Loucy (cell line): ENCODE measurements at regions not wholly inside any gene's neighbourhood (a gene's known extent, or its start where the extent isn't known, plus 50 kb on each side); places are given as distances from the start of the nearest gene placed in this dataset.
A peak's percentile ranks its signal among the peaks of the same experiment; 100 is the strongest.

Experiments used
- H2AFZ ChIP-seq: fragments of 200-600 bp; sonication (generic); 2 replicates; pipeline ENCODE4 v1.6.0; 2016; ENCODE audit warnings: antibody characterized with exemption, mild to moderate bottlenecking, low read length, moderate library complexity
- H3F3A ChIP-seq: fragments of 200-600 bp; 2 replicates; pipeline ENCODE4 v1.6.0; 2016; ENCODE audit warnings: antibody characterized with exemption, low read depth, mild to moderate bottlenecking
- H3K27me3 ChIP-seq: fragments of 200-600 bp; sonication (generic); 2 replicates; pipeline ENCODE4 v1.6.1; 2014; ENCODE audit warnings: low read length, mild to moderate bottlenecking; ENCODE audit not compliant: insufficient read depth, poor library complexity, severe bottlenecking
- H3K36me3 ChIP-seq: fragments of 200-600 bp; sonication (generic); 2 replicates; pipeline ENCODE4 v1.6.1; 2016; ENCODE audit warnings: low read length; ENCODE audit not compliant: insufficient read depth
- H3K4me1 ChIP-seq: fragments of 200-600 bp; sonication (generic); 2 replicates; pipeline ENCODE4 v1.5.1; 2014; ENCODE audit warnings: low read length, mild to moderate bottlenecking; ENCODE audit not compliant: insufficient read depth, poor library complexity, severe bottlenecking
- H3K4me2 ChIP-seq: fragments of 200-600 bp; sonication (generic); 2 replicates; pipeline ENCODE4 v1.6.0; 2014; ENCODE audit warnings: antibody characterized with exemption, low read length, low read depth, mild to moderate bottlenecking; ENCODE audit not compliant: poor library complexity, severe bottlenecking
- H3K4me3 ChIP-seq: fragments of 200-600 bp; sonication (generic); 2 replicates; pipeline ENCODE4 v1.5.1; 2014; ENCODE audit warnings: low read length, mild to moderate bottlenecking, mixed read lengths; ENCODE audit not compliant: poor library complexity, severe bottlenecking
- H3K79me2 ChIP-seq: fragments of 200-600 bp; sonication (generic); 2 replicates; pipeline ENCODE4 v1.6.1; 2014; ENCODE audit warnings: low read length; ENCODE audit not compliant: insufficient read depth
- H3K9ac ChIP-seq: fragments of 200-600 bp; sonication (generic); 2 replicates; pipeline ENCODE4 v1.6.0; 2014; ENCODE audit warnings: mild to moderate bottlenecking, low read depth, low read length, moderate library complexity; ENCODE audit not compliant: poor library complexity, severe bottlenecking
- H3K9me2 ChIP-seq: fragments of 200-600 bp; sonication (generic); replicated peaks from 2 replicates; pipeline ENCODE4 v1.6.1; 2016; ENCODE audit warnings: low read depth, low read length, mixed read lengths
- H3K9me3 ChIP-seq: fragments of 200-600 bp; sonication (generic); 2 replicates; pipeline ENCODE4 v1.6.1; 2014; ENCODE audit warnings: mild to moderate bottlenecking, antibody characterized with exemption, low read length, low read depth; ENCODE audit not compliant: insufficient read depth
- H4K20me1 ChIP-seq: fragments of 200-600 bp; sonication (generic); 2 replicates; pipeline ENCODE4 v1.6.0; 2014; ENCODE audit warnings: antibody characterized with exemption, low read length, mild to moderate bottlenecking; ENCODE audit not compliant: insufficient read depth, poor library complexity, severe bottlenecking
- EZH2phosphoT487 ChIP-seq: fragments of 200-600 bp; IDR thresholded peaks from 2 replicates; pipeline ENCODE4 v1.6.1; 2018; ENCODE audit warnings: antibody characterized with exemption, mild to moderate bottlenecking, moderate library complexity, borderline replicate concordance
- TF ChIP-seq, protein P1 (sequence below): fragments of 200-600 bp; sonication (generic); conservative IDR thresholded peaks from 2 replicates; pipeline ENCODE4 v1.5.1; 2014; ENCODE audit warnings: mild to moderate bottlenecking, antibody characterized with exemption, low read length

DNA sequence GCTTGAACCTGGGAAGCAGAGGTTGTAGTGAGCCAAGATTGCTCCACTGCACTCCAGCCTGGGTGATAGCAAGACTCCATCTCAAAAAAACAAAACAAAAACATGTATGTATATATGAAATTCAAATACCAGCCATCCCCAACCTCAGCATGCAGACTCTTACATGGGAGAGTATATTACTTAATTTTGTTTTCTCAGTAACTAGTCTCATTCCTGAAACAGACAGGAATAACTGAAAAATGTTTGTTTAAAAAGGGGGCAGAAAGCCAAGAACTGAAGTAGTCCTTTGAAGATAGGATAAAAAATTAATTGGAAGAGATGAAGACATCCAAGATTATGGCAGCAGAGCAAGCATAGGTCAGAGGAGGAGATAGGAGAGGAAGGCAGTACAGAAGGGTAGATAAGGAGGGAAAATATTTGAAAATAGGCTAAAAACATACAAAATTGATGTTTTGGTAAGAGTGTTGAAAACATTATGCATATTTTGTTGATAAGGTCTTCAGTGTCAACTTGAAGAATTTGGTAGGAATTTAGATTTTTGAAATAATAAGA, 309.9 kb downstream of the MAT2B start:
- Histone ChIP-seq H3K9me3 (no peaks in the 10 kb centered on the region), H3K4me3 (no peak overlapping the region), H3K9me2 (no peaks in the 10 kb centered on the region), H3K27me3 (no peaks in the 10 kb centered on the region), H3K4me1 (no peaks in the 10 kb centered on the region), H3K4me2 (no peak overlapping the region), H4K20me1 (no peaks in the 10 kb centered on the region), H3K36me3 (no peaks in the 10 kb centered on the region), H2AFZ (no peak overlapping the region), H3F3A (no peaks in the 10 kb centered on the region), H3K79me2 (no peaks in the 10 kb centered on the region), H3K9ac (no peak overlapping the region)
- TF ChIP-seq, protein P1, sequence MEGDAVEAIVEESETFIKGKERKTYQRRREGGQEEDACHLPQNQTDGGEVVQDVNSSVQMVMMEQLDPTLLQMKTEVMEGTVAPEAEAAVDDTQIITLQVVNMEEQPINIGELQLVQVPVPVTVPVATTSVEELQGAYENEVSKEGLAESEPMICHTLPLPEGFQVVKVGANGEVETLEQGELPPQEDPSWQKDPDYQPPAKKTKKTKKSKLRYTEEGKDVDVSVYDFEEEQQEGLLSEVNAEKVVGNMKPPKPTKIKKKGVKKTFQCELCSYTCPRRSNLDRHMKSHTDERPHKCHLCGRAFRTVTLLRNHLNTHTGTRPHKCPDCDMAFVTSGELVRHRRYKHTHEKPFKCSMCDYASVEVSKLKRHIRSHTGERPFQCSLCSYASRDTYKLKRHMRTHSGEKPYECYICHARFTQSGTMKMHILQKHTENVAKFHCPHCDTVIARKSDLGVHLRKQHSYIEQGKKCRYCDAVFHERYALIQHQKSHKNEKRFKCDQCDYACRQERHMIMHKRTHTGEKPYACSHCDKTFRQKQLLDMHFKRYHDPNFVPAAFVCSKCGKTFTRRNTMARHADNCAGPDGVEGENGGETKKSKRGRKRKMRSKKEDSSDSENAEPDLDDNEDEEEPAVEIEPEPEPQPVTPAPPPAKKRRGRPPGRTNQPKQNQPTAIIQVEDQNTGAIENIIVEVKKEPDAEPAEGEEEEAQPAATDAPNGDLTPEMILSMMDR = no peak
- no peak for TF ChIP-seq EZH2phosphoT487

DNA sequence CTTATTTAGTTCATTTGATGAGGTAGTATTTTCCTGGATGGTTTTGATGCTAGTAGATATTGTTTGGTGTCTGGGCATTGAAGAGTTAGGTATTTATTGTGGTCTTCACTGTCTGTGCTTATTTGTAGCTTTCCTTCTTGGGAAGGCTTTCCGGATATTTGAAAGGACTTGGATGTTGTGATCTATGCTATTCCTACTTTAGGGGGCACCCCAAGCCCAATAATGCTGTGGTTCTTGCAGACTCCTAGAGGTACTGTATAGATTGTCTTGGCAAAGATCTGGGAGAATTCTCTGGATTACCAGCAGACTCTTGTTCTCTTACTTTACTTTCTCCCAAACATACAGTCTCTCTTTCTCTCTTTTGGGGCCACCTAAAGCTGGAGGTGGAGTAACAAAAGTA, 315.7 kb downstream of the MAT2B start:
- Histone ChIP-seq H3K9ac (no peak overlapping the region), H3K4me1 (no peaks in the 10 kb centered on the region), H3K36me3 (no peaks in the 10 kb centered on the region), H3K4me3 (no peak overlapping the region), H2AFZ (no peak overlapping the region), H3K9me2 (no peaks in the 10 kb centered on the region), H3K27me3 (no peaks in the 10 kb centered on the region), H3K79me2 (no peaks in the 10 kb centered on the region), H3K9me3 (no peaks in the 10 kb centered on the region), H3K4me2 (no peak overlapping the region), H3F3A (no peaks in the 10 kb centered on the region), H4K20me1 (no peaks in the 10 kb centered on the region)
- TF ChIP-seq, protein P1 = peak; percentile 20; the same call in 1 of the 2 replicates
- TF ChIP-seq EZH2phosphoT487 = no peak

DNA sequence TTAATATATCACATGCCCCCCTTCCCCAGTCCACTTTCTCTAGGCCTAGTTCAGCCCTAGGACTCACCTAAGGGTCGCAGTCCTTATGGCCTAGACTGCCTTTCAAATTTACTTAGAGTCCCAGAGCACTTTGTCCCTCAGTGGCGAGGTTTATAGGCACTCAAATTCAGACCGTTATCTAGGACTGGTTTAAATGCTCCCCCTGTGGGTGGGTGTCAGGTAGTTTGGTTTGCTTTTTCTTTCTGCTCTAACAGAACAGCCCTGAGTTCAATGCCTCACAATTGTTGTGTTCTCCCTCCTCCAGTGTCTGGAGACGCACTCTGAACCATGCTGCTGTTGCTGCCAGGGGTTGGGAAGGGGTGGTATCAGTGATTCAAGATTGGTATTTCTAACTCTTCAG, 317.1 kb downstream of the MAT2B start:
- no peaks in the 10 kb centered on the region for H3K4me1 ChIP-seq
- H3K36me3 ChIP-seq = no peaks in the 10 kb centered on the region
- no peaks in the 10 kb centered on the region for H4K20me1 ChIP-seq
- H2AFZ ChIP-seq = no peak overlapping the region
- H3K27me3 ChIP-seq = no peaks in the 10 kb centered on the region
- H3F3A ChIP-seq = no peaks in the 10 kb centered on the region
- TF ChIP-seq EZH2phosphoT487 = no peak
- TF ChIP-seq, protein P1 = no peak
- H3K9me3 ChIP-seq = no peaks in the 10 kb centered on the region
- no peaks in the 10 kb centered on the region for H3K79me2 ChIP-seq
- H3K4me3 ChIP-seq = no peak overlapping the region
- no peak overlapping the region for H3K4me2 ChIP-seq
- no peak overlapping the region for H3K9ac ChIP-seq
- H3K9me2 ChIP-seq = no peaks in the 10 kb centered on the region
